GM19463 (cell line): ENCODE measurements at regions not wholly inside any gene's neighbourhood (a gene's known extent, or its start where the extent isn't known, plus 50 kb on each side); places are given as distances from the start of the nearest gene placed in this dataset.
"Not testable (repeated sequence)": the region's sequence is repeated elsewhere in the genome, so short reads cannot be mapped to it uniquely, and the experiment has no call there.

Experiments
- ATAC-seq: cut with Tn5 transposase; IDR thresholded peaks from one replicate; pipeline ENCODE4 v1.9.1; 2021; ENCODE audit warnings: mild to moderate bottlenecking, moderate library complexity; ENCODE audit not compliant: unreplicated experiment

DNA sequence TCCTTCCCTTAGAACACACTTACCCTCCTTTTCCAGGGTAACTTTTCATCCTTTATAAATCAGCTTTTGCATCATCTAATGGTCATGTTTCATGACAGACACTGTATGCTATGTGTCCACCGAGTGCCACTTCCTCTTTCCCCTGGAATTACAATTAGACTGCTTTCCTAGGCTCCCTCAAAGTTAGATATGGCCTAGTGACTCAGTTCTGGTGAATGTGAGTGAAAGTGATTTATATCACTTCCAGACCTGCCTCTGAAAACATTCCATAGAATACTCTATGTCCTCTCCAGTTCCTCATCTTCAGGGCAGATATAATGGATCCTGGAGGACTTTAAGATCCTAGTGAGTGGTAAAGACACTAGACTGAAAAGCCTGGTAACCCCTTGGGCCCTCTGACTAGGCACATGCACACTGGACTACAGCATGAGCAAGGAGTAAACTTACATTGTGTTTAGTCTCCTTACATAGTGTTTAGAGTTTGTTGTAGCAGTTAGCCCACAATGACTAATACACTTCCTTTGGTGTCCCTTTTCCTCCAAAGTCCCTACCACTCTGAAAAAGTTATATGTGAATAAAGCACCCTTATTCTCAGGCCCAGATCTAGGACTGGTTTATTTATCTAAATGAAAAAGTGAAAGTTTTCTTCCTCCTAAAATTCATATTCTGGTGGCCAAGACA lies 59.3 kb downstream of the GPR88 start:
- ATAC-seq, result no peak

DNA sequence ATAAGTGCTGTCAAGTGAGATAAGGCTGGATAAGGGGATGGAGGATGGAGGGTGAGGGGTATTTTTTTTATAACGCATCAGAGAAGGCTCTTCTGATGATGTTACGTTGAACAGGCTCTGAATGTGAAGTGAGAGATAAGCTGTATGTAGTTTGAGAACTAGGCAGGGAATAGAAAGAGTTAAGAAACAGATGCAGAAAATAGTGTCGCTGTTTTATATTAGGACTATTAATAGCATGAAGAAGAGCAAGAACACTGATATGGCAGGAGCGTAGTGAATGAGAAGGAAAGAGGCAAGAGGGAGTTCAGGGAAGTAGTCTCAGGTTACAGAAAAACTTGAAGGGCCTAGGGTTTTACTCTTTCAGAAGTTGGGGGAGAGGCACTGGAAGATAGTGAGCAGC lies 59.8 kb downstream of the GPR88 start:
- no peak for ATAC-seq

DNA sequence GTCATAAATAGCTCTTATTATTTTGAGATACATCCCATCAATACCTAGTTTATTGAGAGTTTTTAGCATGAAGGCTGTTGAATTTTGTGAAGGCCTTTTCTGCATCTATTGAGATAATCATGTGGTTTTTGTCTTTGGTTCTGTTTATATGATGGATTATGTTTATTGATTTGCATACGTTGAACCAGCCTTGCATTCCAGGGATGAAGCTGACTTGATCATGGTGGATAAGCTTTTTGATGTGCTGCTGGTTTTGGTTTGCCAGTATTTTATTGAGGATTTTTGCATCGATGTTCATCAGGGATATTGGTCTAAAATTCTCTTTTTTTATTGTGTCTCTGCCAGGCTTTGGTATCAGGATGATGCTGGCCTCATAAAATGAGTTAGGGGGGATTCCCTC lies 62.4 kb downstream of the GPR88 start:
- ATAC-seq, result not testable (repeated sequence)

DNA sequence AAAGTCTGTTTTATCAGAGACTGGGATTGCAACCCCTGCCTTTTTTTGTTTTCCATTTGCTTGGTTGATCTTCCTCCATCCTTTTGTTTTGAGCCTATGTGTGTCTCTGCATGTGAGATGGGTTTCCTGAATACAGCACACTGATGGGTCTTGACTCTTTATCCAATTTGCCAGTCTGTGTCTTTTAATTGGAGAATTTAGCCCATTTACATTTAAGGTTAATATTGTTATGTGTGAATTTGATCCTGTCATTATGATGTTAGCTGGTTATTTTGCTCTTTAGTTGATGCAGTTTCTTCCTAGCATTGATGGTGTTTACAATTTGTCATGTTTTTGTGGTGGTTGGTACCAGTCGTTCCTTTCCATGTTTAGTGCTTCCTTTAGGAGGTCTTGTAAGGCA lies 64.1 kb downstream of the GPR88 start:
- not testable (repeated sequence) for ATAC-seq

DNA sequence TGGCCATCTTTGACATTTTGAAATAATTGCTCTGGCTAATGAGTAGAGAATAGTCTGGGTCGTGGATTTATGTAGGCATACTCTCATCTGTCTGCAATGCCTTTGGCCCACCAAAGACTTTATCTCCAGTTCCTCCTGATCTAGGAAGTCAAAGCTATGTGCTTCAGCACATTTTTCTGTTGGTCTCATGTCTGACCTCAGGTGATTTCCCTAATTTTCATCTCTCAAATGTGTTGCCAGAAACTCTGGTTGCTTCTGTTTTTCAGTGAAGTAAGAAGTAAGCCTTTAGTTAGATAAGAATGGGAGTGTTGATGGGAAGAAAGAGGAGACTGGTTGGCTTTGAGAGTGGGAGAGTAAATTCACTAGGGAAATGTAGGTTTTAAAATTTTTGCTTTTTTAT lies 66.4 kb downstream of the GPR88 start:
- peak; percentile 68 for ATAC-seq

DNA sequence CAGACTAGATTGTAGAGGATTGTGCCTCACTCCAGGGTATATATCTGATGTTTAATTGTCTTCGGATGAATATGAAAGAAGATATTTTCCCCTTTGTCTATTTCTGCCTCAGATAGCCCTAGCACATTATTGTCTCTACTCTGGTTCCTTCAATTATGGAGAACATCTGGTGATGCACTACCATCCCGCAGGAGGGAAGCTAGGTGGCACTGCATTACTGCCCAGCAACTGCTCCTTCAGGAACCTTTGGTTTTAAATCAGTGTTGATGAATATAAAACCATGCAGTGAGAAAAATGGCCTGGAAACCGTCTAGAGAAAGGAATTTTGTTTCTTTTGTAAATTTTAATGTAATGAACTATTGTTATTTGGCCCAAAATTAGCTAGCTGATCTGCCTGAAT lies 68.5 kb downstream of the GPR88 start:
- no peak for ATAC-seq

DNA sequence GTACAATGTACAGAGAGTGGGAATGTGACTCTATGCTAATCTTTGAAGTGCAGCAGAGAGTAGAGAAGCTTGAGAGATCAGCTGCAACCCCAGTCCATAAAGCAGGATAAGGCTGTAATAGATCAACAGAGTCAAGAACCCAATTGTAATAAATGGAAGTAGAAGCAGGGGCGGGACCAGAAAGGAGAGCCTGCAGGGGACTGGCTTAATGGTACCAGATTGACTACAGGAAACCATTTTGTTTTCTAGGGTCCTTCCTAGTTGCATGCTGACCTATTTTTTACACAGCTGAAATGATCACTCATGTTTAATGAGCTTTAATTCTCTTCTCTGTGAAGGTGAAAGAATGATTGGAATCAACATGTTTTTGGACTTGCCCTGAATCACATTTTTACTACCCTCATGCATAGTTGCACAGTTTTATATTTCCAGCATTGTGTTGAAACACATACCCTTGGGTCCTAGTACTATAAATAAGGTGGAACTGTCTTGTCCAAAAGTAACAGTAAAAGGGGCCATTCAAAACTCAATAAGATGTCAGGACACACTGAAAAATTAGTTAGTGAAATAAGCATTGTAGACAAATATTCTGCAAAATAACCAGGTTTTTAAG lies 69.8 kb downstream of the GPR88 start:
- ATAC-seq, result no peak

DNA sequence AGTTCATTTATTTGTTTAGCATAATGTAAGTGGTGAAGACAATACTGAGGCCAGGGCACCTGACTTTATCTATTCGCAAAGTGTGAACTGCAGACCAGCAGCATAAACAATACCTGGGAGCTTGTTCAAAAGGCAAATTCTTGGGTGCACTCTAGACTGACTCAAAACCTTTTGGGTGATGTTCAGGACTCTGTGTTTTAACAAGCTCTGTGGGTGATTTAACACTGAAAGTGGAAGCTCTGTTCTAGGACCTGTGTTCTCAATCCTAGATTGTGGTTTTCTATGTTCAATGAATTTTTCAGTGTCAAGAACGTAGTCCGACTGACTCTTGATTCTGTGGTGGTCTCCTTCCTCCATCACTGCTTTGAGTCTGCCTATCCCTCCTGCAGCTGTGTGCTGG lies 71.9 kb downstream of the GPR88 start:
- ATAC-seq, result no peak

DNA sequence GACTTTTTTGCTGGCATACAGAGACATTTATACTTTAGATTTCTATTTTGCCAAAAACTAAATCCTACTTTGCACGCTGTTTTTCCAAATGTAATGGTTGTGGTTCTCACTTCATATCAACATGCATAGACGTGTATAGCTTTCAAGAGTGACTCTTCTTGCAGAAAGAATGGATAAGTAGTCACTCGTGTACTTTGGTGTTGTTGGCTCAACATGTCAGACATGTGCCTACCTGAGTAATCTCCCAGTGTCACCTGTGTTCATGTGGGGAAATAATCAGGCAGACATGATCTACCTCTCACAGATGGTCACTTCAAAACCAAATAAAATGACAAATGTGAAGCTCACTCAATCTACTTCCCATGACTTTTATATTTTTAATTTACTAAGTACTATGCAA lies 73.1 kb downstream of the GPR88 start:
- ATAC-seq, result no peak

DNA sequence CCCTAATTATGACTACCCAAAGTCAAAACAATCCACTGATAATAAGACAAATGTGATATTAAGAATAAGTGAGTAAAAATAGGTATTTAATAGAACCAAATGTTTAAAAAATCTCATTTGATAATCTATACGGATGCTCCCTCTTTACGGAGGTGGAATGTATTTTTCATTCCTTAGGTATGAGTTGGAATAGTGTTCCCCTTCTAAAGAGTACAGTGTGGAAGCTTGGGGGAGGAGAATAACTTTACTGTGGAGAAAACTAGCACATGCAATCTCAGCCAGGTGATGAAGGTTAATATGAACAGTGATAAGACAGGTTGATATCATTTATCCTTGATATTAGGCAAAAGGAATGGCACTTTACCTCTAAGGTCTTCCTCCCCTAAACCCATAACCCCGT lies 74.6 kb downstream of the GPR88 start:
- ATAC-seq, result no peak

DNA sequence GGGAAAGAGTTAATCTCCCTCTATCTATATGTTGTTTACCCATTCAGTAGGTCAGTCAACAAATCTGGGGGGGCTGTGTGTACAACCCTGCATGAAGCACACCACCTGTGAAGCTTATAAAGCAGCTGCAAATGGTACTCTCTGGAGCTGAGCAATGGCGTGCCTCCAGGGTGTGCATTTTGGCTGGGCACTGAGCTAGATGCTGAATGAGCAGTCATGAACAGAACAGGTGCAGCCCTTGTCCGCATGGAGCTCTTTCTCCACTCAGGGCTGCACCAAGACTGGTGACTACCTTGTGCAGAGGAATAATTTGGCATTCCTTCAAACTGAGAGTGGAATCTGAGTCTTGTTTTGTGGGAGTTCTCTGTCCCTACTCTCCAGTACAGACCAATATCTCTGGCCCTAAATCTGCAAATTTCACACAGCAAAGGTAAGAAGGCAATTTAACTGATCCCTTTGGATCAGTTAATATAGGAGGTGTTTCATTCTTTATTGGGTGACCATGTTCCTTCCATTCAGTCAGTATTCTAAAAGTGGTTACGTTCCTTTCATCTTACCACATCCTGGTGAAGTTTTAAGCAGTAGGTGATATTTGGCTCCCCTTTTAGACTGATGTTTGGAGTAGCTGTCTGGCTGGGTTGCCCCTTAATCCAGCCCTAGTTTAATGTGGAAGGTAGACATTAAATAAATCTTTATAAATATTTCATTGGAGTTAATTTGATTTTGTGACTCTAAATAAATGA lies 76.0 kb downstream of the GPR88 start:
- no peak for ATAC-seq

DNA sequence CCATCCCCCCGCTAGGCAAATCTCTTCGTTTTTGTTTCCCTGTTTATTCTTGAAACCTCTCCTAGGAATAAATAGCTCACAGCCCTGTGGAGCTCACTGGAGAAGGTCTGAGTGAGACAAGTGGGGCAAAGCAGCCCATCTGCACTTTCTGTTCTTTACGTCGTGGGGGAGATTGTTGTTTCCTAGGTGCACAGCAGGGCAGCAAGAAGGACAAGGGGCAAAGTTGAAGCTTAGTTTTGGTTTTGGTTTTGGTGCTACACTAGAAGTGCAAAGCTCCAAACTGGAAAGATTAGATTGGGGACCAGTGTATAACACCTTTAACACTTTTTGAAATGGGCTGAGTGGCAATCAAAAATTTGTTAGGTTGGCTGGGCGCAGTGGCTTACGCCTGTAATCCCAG lies 76.6 kb downstream of the GPR88 start:
- no peak for ATAC-seq

DNA sequence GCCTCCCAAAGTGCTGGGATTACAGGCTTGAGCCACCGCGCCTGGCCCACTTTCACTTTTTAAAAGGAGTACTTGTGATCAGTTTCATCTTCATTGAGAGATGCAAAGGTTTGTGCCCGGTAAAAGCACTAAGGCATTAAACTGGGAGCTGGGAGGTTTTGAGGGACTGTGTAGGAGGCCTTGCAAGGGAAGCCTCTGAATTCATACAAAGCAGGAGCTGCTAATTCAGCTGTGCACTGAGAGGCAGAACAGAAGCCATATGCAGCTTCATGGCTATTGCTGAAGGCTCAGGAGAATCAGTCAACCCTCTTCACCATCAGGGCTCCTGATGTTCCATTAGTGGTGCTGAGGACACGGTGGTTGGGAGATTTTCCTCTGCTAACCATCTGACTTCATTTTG lies 77.7 kb downstream of the GPR88 start:
- no peak for ATAC-seq

DNA sequence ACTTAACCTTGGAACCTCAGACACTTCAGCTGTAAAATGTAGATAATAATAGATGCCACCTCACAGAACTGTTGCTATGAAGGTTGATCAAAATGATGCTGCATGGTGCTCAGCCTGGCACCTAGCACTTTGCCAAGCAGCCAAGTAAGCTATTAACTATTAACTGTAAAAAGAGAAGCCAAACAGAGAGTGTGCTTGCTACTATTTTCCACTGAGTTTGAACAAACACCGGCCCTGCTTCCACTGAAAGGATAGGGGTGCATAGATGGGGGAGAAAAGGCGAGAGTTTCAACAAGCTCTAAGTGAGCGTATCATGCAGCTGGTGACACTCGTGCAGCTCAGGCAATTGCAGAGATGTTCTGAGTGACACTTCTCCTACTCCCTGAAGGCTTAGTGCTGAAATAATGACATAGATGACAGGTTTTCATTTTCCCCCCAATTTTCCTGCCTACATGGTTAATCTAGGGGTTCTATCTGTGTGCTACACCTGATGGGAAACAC lies 78.2 kb downstream of the GPR88 start:
- ATAC-seq, result no peak

DNA sequence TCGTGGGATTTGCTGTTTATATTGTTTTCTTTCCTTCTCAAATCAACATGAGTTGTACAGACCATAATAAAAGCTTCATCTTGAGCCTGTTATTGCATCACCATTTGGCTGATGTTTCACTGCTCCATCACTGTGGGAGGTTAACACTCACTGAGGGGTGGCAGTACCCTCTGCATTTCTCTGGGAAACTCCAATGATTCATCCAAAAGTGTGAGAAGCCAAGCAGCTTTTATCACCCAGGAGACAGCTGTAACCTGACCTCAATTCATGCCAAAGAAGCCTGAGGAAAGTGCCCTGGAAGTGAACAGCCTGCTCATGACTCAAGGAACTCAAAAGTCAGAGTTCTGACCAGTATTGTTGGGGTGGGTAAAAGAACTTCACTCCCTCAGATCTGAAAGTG lies 84.1 kb downstream of the GPR88 start:
- no peak for ATAC-seq

DNA sequence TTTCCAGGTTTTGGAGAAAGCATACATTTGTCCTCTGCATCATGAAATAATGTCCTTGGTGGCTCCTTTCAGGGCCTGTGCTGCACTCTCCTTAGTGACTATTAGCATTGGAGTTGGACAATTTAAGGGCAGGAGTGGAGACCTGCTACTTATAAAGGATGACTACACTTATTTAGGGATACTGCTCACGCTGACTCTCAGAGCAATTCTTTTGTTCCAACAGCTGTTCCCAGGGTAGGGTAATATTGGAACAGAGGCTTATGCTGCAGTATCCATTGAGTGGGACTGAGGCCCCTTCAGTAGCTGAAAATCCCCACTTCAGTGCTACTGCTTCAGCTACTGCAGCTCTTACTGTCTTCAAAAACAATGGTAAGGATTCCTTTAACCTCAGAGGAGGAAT lies 84.6 kb downstream of the GPR88 start:
- ATAC-seq, result no peak

DNA sequence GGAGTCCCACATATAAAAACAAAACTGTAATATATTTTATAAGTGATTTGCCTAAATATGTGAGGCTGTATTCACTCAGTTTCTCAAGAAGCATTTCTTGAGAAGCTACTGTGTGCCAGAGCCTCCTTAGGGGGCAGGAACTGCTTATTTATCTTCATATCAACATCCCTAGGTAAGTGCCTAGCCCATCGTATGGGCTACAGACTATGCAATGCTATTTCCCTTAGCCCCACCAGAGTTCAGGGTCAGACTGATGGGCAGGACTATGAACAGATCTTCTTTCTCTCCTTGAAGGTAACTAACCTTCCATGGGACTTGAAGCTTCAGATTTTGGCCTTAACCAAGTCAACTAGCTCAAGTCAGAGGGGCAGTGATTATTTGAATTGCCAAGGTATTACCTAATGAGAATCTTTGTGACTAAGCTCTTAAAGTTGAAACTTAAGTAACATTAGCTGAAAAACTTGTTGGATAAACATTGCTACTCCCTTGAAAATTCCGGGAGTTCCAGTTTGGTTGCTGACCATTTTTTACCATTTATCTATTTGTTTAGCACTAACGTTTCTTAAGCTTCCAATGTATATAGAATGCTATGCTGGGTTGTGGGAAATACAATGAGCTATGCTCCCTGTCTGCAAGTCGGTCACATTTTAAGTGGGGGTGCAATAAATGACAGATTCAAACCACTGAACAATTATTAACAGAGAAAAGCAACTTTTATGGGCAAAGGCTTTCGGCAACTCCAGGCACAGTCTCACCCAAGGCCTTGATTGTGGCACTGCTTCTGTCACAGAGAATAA lies 85.2 kb downstream of the GPR88 start:
- ATAC-seq, result no peak

DNA sequence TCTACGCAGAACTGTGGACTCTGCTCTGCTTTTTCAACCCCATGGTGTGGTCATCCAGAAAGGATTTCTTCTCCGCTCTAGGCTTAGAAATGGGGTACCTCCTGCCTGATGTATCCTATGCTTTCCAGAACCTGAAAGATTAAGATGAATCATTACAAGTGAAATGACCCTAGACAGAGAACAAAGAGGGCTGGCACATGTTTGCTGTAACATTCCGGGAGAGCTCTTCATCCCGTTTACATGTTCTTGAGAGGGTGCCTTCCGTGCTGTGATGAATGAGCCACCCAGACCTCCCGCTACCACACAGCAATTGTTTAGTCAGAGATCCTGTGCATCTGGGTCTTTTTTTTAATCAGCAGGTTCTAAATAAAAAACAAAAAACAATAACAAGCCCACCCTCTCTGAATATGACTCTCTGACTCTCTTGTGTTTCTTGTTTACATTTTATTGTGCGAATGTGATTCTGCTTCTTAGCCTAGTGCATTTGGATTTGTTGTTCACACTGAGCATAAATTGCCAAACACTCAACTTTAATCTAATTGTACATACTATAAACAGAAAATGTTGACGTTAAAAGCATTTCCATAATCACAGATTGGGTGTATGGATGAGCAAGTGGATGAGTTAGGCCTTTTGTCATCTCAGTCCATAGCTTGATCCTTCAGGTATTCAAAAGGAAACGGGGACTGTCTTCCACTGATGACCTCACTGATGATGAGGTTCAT lies 87.1 kb downstream of the GPR88 start:
- no peak for ATAC-seq

DNA sequence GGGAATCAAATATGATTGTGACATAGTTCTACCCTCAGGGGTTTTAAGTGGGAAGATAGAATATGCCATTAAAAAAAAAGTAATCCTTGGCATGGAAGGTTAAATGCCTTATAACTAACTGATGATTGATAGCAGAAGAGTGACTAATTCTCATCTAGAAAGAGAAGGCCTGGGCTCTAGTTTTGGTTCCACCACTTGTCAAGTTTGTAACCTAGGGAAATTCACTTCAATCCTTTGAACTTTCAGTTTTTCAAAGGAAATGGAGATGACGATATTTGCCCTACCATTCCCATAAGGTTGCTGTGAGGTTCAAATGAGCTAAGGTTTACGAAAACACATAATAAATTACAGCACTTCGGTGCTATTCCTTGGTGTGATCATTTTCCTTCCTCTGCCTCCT lies 88.5 kb downstream of the GPR88 start:
- ATAC-seq, result peak; percentile 61

DNA sequence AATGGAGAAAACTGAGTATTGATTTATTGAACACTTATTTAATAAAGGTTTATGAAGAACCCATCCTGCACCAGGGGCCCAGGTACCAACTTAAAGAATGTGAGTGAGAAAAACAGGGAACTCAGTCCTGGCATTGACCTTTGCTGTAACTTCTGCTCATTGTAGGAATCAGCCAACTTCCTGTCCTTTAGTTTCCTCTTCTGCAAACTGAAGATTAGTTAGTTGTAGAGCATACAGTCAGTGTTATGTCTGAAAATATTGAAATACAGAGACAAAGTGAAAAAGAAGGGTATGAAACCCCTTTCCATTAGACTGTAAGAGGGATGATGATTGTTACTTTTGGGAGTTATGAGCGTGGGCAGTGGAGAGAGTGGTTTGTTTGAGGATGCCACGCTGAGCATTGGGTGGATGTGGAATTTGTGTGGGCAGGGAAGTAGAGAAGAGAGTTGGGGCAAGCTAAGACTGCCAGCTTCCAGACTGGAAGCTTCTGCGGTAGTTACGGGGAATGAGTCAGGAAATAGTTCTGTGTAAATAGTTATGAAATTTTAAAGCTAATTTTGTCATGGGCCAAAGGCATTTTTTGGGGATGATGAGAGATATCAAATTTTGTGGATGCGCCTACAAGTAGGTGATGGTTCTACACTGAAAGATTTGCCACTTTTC lies 89.2 kb downstream of the GPR88 start:
- ATAC-seq, result no peak
